ENCODE measurements at regions not wholly inside any gene's neighbourhood (a gene's known extent, or its start where the extent isn't known, plus 50 kb on each side); places are given as distances from the start of the nearest gene placed in this dataset.

DNA sequence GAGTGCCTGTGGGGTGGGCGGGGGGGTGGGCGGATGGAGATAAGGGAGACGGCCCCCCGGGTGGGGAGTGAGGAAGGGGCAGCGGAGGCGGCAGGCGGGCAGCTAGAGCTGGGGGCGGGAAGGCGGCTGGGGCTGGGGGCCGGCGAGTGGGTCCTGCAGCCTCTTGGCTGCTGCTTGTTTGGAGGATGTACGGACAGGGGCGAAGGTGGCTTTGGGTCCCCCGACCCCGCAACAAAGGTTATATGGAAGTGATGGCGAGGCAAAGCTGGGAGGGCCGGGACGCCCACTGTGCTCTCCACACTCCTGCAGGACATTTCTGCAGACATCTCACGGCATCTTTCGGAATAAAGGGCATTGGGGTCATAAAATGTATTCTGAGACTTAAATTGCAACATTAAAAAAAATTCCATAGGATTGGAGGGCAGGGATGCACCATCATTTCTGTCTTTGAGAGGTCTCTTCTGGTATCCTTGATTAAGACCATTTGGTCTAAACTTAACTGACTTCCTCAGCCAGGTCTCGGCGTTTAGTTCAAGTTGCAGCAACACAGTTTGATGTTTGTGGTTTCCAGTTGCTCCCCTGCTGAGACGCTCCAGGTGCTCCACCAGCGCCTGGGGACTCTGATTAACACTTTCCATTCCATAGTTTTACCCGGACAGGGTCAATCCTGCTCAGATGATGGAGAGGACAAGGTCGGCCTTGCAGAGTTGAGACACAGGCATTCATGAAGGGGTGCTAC is 101.6 kb upstream of the SSBP2 start:
- Mint-ChIP-seq H3K36me3 (no peaks in the 10 kb centered on the region), H3K27me3 (no peaks in the 10 kb centered on the region), H3K27ac (peak overlapping the region in 5 of 6 donors; percentile 37 to 78 (median 72)), H3K4me3 (peak overlapping the region; percentile 84 to 98 (median 91)), H3K9me3 (no peaks in the 10 kb centered on the region), H3K4me1 (peaks cover 30 to 45% (median 41%) of the 10 kb centered on the region in 3 donors)
- DNase-seq (peak; percentile 12), ATAC-seq (ENCODE audit: low read depth in 2 of 2) (peak; percentile 6 to 16)

DNA sequence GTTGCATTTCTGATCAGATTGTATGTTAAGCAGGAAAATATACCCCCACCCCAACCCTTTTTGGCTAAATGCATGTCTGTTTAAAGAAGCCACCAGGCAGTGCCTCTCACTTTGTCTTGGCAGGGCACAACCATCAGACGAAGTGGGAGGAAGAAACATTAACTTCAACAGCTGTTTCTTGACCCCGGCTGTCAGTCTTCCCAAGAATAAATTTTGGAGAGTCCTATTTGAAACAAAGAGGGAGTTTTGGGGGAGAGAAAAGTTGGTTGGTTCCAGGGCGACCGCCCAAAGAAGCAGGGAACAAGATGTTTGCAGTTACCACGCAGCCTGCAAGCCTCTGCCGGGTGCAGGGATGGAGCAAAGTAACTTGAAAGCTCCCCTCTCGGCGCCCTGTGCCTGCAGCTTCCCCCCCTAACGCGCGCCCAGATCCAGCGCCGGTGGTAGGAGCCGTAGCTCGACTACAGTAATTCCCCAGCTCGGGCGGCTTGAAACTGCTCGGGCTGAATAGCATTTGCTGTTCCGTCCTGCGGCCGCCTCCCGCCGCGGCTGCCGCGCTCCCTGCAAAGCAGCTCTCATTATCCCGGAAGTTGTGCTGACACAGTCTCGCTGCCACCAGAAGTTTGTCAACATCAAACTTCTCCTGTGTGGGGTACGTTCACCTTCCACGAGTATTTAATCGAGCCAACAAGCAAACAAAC is 100.7 kb upstream of the SSBP2 start:
- no peaks in the 10 kb centered on the region for H3K27me3 Mint-ChIP-seq
- peak; percentile 93 to 94 for ATAC-seq (ENCODE audit: low read depth in 2 of 2)
- H3K4me1 Mint-ChIP-seq = peaks cover 26 to 37% (median 35%) of the 10 kb centered on the region in 3 donors
- peak overlapping the region; percentile 89 to 98 (median 96) for H3K4me3 Mint-ChIP-seq
- no peaks in the 10 kb centered on the region for H3K36me3 Mint-ChIP-seq
- peak; percentile 86 for DNase-seq
- H3K27ac Mint-ChIP-seq = peak overlapping the region; percentile 77 to 98 (median 93)
- H3K9me3 Mint-ChIP-seq = no peaks in the 10 kb centered on the region

DNA sequence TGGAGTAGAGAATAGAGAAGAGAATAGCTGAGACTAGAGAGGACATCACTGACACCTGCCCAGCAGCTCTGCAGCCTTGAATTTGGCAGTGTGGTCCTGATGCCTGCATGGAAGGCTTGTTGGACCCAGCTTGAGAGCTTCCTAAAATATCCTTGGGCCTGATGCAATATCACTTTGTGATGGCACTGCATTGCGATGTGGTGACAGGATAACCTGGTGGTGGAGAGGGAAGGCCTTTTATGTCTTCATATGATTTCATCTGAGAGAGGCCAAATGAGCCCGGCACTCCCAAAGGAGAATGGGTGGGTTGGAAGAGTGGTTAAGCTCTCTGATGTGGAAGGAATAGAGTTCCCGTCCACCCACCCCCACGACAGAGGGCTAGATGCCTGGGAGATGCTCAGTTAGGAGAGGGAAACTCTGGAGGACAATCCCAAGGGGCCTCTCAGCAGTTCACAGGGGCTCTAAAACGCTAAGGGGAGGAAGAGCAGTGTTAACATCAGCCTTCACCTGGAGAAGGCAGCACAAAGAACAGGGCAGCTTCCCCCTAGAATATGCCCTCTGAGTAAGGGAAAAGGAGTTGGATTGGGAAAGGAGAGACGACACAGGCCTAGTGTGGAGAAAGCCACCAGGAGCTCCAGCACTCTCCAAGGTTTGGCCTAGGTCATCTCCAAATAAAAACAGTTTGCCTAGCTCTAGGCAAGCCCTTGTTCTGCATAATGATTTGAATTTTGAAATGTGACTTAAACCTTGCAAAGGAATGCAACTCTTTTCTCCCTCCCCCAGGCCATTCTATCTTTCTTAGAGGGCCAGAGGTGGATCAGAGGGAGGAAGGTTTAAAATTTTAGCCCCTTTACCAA is 99.8 kb upstream of the SSBP2 start:
- no peak for ATAC-seq (ENCODE audit: low read depth in 2 of 2)
- no peak for DNase-seq
- Mint-ChIP-seq H3K4me1 (peaks cover 25 to 36% (median 35%) of the 10 kb centered on the region in 3 donors), H3K9me3 (no peaks in the 10 kb centered on the region), H3K4me3 (peak overlapping the region; percentile 89 to 98 (median 96)), H3K27ac (peak overlapping the region in 4 of 6 donors; percentile 77 to 98 (median 96)), H3K36me3 (no peaks in the 10 kb centered on the region), H3K27me3 (no peaks in the 10 kb centered on the region)

DNA sequence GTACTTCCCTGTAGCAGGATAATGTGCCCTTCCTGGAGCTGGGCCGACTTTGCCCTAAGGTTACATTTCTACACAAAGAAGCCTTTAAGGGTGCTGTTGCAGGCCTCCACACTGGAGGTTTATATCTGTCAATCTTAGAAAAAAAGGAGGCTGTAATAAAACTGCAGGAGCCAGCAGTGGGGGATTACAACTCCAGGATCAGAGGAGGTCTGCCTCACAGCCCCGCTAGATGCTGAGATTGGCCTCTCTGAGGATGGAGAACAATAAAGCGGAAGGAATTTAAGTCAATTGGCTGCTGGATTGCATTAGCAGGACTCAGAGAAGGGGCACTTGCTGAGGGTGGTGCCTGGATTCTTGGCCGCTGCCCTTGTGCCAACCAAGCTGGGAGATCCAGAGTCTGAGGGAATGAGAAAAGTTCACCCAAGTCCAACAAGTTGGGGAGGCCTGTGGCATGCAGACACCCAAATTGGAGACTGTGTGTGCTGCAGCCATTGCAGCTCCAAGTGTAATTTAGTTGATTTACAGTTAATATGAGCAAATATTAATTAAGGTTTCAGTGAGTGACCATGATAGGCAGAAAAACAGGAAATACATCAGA is 99.0 kb upstream of the SSBP2 start:
- Mint-ChIP-seq H3K9me3 (no peaks in the 10 kb centered on the region), H3K36me3 (no peaks in the 10 kb centered on the region), H3K4me3 (peak overlapping the region in 5 of 8 donors; percentile 34 to 95 (median 53)), H3K27me3 (no peaks in the 10 kb centered on the region), H3K4me1 (peaks cover 25 to 36% (median 35%) of the 10 kb centered on the region in 3 donors), H3K27ac (peak overlapping the region in 1 of 6 donors; percentile 77)
- DNase-seq (no peak), ATAC-seq (ENCODE audit: low read depth in 2 of 2) (no peak)

DNA sequence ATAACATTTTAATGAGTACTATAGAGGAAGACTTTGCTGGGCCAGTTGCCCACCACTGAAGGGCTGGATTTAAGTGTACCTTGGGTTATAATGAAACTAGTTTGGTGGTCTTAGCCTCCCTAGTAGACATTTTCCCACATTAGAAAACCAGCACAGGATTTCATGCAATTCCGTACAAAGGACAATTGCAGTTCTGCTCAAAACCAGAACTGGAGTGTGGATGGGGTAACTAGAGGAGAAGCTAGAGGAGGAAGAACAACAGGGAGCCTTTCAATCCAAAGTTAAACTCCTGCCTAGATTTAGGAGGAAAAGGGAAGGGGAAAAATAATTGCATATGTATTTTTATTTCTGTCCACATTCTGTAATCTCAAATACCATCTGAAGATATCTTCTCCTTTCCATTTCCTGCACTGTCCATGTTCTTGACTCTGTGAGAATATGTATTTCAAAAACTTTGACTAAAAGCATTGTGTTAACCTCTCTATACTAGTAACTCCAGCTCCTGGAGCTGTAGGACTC is 97.5 kb upstream of the SSBP2 start:
- no peaks in the 10 kb centered on the region for H3K36me3 Mint-ChIP-seq
- no peak for DNase-seq
- peak overlapping the region in 1 of 8 donors; percentile 35 for H3K4me3 Mint-ChIP-seq
- no peaks in the 10 kb centered on the region for H3K9me3 Mint-ChIP-seq
- ATAC-seq (ENCODE audit: low read depth in 2 of 2) = no peak
- no peak overlapping the region for H3K27ac Mint-ChIP-seq
- H3K4me1 Mint-ChIP-seq = peaks cover 25 to 36% (median 32%) of the 10 kb centered on the region in 3 donors
- H3K27me3 Mint-ChIP-seq = no peaks in the 10 kb centered on the region

DNA sequence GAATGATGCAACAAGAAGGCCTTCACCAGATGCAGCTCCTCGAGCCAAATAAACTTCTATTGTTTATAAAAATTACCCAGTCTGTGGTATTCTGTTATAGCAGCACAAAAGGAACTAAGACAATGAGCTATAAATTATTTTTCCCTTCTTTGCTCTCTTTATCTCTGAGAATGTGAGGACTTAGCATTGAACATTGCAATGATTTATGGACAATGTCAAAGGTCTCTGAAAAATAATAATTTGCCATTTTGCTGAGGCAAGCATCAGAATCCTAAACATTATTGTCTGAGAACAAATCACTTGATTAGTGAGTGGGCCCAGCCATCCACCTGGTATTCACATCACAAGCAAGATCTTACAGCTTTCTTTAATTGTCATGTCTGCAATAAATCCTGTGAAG is 95.4 kb upstream of the SSBP2 start:
- H3K4me3 Mint-ChIP-seq = no peak overlapping the region
- no peak for ATAC-seq (ENCODE audit: low read depth in 2 of 2)
- H3K27ac Mint-ChIP-seq = no peak overlapping the region
- DNase-seq = no peak
- H3K9me3 Mint-ChIP-seq = no peaks in the 10 kb centered on the region
- no peaks in the 10 kb centered on the region for H3K27me3 Mint-ChIP-seq
- peaks cover 11 to 16% (median 15%) of the 10 kb centered on the region in 3 donors for H3K4me1 Mint-ChIP-seq
- no peaks in the 10 kb centered on the region for H3K36me3 Mint-ChIP-seq

DNA sequence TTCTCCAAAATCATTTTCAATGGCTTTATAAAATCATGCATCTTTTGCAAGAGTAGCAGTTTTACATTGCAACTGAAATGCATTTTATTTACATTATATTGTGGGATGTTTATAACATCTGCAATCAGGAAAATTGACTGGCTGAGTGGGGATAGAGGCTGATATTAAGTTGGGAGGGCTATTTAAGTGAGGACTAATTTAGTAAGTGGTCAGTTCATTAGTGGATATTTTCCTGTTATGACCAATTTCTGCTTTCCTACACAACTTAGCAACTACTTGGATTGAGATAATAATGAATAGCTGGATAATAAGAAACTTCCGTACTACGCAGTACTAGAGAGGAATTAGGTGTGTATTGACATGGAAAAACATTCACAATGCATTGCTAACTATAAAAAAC is 92.9 kb upstream of the SSBP2 start:
- Mint-ChIP-seq H3K9me3 (no peaks in the 10 kb centered on the region), H3K36me3 (no peaks in the 10 kb centered on the region), H3K27me3 (no peaks in the 10 kb centered on the region), H3K4me1 (peaks cover 0 to under 1% (median 0%) of the 10 kb centered on the region in 3 donors), H3K4me3 (no peak overlapping the region), H3K27ac (no peak overlapping the region)
- no peak for DNase-seq
- ATAC-seq (ENCODE audit: low read depth in 2 of 2) = no peak

DNA sequence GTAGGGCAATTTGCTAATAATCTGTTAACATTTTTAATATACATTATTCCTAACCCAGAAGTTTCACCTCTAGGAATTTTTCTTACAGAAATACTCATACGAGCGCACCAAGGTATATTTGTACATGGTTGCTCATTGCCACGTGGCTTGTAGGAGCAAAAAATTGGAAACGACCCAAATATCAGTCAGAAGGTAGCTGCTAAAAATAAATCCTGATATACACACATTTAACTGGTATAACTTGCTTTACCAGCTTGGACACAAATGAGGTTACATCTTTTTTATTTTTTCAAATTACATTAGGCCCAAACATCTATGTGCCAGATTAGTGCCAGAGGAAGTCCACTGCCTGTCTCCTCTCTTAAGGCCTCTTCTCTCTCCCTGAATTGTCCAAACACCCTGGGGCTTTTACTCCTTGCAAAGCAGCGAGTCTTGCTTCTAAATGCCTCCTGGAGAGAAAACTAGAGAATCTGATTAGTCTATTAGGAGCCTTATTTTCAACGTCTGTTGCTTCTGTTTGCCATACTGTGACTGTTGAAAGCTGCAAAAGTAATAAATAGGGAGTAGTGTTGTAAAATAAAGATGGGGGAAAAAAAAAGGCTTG is 92.0 kb upstream of the SSBP2 start:
- peaks cover 0 to 5% (median 0%) of the 10 kb centered on the region in 3 donors for H3K27me3 Mint-ChIP-seq
- no peak for ATAC-seq (ENCODE audit: low read depth in 2 of 2)
- no peak overlapping the region for H3K4me3 Mint-ChIP-seq
- no peak for DNase-seq
- peaks cover 0 to 8% (median 5%) of the 10 kb centered on the region in 3 donors for H3K4me1 Mint-ChIP-seq
- H3K9me3 Mint-ChIP-seq = no peaks in the 10 kb centered on the region
- H3K36me3 Mint-ChIP-seq = no peaks in the 10 kb centered on the region
- peak overlapping the region in 1 of 6 donors; percentile 7 for H3K27ac Mint-ChIP-seq

DNA sequence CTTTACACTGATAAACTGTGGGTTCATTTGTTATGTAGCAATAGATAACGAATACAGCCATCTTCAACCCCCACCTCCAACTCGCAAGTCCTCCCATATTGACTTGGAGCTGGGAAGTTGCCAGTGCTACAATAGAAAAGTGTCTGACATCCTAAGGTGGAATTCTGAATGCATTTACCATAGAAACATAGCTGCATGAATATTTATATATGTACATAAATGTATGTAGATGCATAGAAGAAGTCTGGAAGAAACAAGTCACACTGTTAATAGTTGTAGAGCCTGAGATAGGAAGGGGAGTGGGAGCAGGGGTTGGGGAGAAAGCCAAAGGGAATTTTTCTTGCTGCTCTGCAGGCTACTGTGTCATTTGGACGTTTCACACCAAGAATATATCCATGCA is 88.1 kb upstream of the SSBP2 start:
- Mint-ChIP-seq H3K4me3 (no peak overlapping the region), H3K36me3 (no peaks in the 10 kb centered on the region), H3K27ac (no peak overlapping the region), H3K27me3 (peaks cover 0 to 5% (median 0%) of the 10 kb centered on the region in 3 donors), H3K9me3 (peaks cover 0 to under 1% (median 0%) of the 10 kb centered on the region in 7 donors), H3K4me1 (peaks cover 0 to 8% (median 5%) of the 10 kb centered on the region in 3 donors)
- no peak for ATAC-seq (ENCODE audit: low read depth in 2 of 2)
- DNase-seq = no peak

DNA sequence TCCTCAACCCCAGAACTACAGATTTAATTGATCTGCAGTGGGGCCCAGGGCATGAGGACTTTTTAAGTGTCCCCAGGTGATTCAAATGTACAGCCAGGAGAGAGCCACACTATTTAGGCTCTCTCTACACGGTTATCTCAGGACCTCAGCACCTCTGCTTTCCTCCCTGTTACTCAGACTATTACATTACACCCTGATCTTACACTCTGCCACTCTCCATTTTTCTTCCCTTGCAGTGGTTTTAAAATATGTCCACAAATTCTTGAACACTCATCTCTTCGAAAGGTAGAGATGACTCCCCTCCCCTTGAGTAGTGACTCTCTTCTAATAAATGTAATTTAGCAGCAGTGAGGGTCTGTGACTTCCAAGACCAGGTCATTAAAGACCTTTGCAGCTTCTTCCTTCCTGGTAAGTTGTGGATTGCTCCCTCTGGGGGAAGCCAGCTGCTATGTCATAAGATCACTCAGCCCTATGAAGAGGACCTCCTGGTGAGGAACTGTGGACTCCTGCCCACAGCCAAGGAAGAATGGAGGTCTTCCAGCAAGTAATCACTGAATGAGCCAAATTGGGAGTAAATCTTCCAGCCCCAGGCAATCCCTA is 87.5 kb upstream of the SSBP2 start:
- Mint-ChIP-seq H3K4me1 (peaks cover 0 to 8% (median 5%) of the 10 kb centered on the region in 3 donors), H3K9me3 (peaks cover 0 to 3% (median 0%) of the 10 kb centered on the region in 7 donors), H3K27ac (no peak overlapping the region), H3K4me3 (no peak overlapping the region), H3K27me3 (peaks cover 0 to 5% (median 0%) of the 10 kb centered on the region in 3 donors), H3K36me3 (no peaks in the 10 kb centered on the region)
- DNase-seq (peak; percentile 9), ATAC-seq (ENCODE audit: low read depth in 2 of 2) (peak; percentile 51 to 67)

DNA sequence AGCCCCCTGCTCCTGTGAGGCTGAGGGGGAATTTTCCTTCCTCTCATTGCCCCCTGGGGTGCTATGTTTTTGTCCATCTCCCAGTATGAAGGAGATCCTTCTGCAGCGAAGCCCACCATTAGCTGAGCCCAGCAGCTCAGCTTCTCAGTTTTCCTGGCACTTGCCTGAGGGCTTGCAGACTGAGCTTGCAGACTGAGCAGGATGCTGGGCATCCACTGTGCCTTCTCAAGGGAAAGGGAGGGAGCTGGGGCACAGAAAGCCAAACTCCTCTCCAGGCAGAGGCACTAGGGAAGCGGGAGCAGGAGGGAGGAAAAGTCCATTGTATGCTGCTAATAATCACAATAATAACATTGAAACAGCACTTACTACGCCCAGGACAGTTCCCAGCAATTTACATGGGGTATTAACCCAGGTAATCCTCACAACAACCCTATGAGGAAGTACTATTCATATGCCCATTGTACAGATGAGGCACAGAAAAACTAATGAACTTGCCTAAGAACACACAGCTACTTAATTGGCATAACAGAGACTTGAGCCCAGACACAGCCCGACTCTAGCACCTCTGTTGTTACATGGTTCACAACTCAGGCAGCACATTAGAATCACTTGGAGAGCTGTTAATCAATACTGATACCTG is 86.9 kb upstream of the SSBP2 start:
- no peak overlapping the region for H3K4me3 Mint-ChIP-seq
- H3K27ac Mint-ChIP-seq = no peak overlapping the region
- peaks cover 0 to 3% (median 0%) of the 10 kb centered on the region in 7 donors for H3K9me3 Mint-ChIP-seq
- H3K4me1 Mint-ChIP-seq = peaks cover 0 to 8% (median 5%) of the 10 kb centered on the region in 3 donors
- H3K27me3 Mint-ChIP-seq = peaks cover 0 to 5% (median 0%) of the 10 kb centered on the region in 3 donors
- DNase-seq (no peak), ATAC-seq (ENCODE audit: low read depth in 2 of 2) (no peak)
- H3K36me3 Mint-ChIP-seq = no peaks in the 10 kb centered on the region
